ENCODE measurements at regions not wholly inside any gene's neighbourhood (a gene's known extent, or its start where the extent isn't known, plus 50 kb on each side); places are given as distances from the start of the nearest gene placed in this dataset.

- TF ChIP-seq CTCF (IDR thresholded peaks at IDR 0.05) = no peak
- no peaks in the 10 kb centered on the region for H3K4me1 ChIP-seq (ENCODE audit: control insufficient read depth in 1 of 2, low read depth in 2 of 2)
- no peak overlapping the region for H3K27ac ChIP-seq
- no peaks in the 10 kb centered on the region for H3K36me3 ChIP-seq
- H3K4me3 ChIP-seq = no peak overlapping the region
- no peaks in the 10 kb centered on the region for H3K27me3 ChIP-seq (replicated peaks; ENCODE audit: insufficient read depth)
- no peak for ATAC-seq (ENCODE audit: insufficient number of reproducible peaks, low FRiP score, low read depth)
- no peak for DNase-seq (ENCODE audit: low spot score)
- H3K9me3 ChIP-seq = no peaks in the 10 kb centered on the region
These were observed 658.6 kb upstream of the ADGRB3 start for GRCh38 chr6:67976486-67976885.

- no peak for TF ChIP-seq CTCF (IDR thresholded peaks at IDR 0.05)
- no peak overlapping the region for H3K4me3 ChIP-seq
- ATAC-seq (ENCODE audit: insufficient number of reproducible peaks, low FRiP score, low read depth) (no peak), DNase-seq (ENCODE audit: low spot score) (no peak)
- H3K27ac ChIP-seq = no peak overlapping the region
- H3K4me1 ChIP-seq (ENCODE audit: control insufficient read depth in 1 of 2, low read depth in 2 of 2) = no peaks in the 10 kb centered on the region
- no peaks in the 10 kb centered on the region for H3K36me3 ChIP-seq
- H3K27me3 ChIP-seq (replicated peaks; ENCODE audit: insufficient read depth) = no peaks in the 10 kb centered on the region
- no peaks in the 10 kb centered on the region for H3K9me3 ChIP-seq
These were observed 660.2 kb upstream of the ADGRB3 start for GRCh38 chr6:67974931-67975330.

GRCh38 chr6:67971812-67972211, 663.3 kb upstream of the ADGRB3 start:
- TF ChIP-seq CTCF (IDR thresholded peaks at IDR 0.05) = no peak
- DNase-seq (ENCODE audit: low spot score) (no peak), ATAC-seq (ENCODE audit: insufficient number of reproducible peaks, low FRiP score, low read depth) (no peak)
- Histone ChIP-seq H3K4me1 (ENCODE audit: control insufficient read depth in 1 of 2, low read depth in 2 of 2) (no peaks in the 10 kb centered on the region), H3K27ac (no peak overlapping the region), H3K36me3 (no peaks in the 10 kb centered on the region), H3K9me3 (no peaks in the 10 kb centered on the region), H3K4me3 (no peak overlapping the region), H3K27me3 (replicated peaks; ENCODE audit: insufficient read depth) (no peaks in the 10 kb centered on the region)

GRCh38 chr6:67966830-67967229, 668.3 kb upstream of the ADGRB3 start:
- no peak for DNase-seq (ENCODE audit: low spot score)
- Histone ChIP-seq H3K27me3 (replicated peaks; ENCODE audit: insufficient read depth) (no peaks in the 10 kb centered on the region), H3K36me3 (no peaks in the 10 kb centered on the region), H3K9me3 (no peaks in the 10 kb centered on the region), H3K4me3 (no peak overlapping the region), H3K27ac (no peak overlapping the region), H3K4me1 (ENCODE audit: control insufficient read depth in 1 of 2, low read depth in 2 of 2) (no peaks in the 10 kb centered on the region)
- ATAC-seq (ENCODE audit: insufficient number of reproducible peaks, low FRiP score, low read depth) = no peak
- TF ChIP-seq CTCF (IDR thresholded peaks at IDR 0.05) = no peak

- TF ChIP-seq CTCF (IDR thresholded peaks at IDR 0.05) = no peak
- DNase-seq (ENCODE audit: low spot score) (no peak), ATAC-seq (ENCODE audit: insufficient number of reproducible peaks, low FRiP score, low read depth) (no peak)
- Histone ChIP-seq H3K27ac (no peak overlapping the region), H3K36me3 (no peaks in the 10 kb centered on the region), H3K4me3 (no peak overlapping the region), H3K9me3 (peaks cover 3% of the 10 kb centered on the region), H3K4me1 (ENCODE audit: control insufficient read depth in 1 of 2, low read depth in 2 of 2) (no peaks in the 10 kb centered on the region), H3K27me3 (replicated peaks; ENCODE audit: insufficient read depth) (no peaks in the 10 kb centered on the region)
These were observed 678.7 kb upstream of the ADGRB3 start for GRCh38 chr6:67956352-67956751.

Measured in thoracic aorta (tissue), 2 donors.